Mesendoderm (in vitro differentiated cells): ENCODE measurements at regions not wholly inside any gene's neighbourhood (a gene's known extent, or its start where the extent isn't known, plus 50 kb on each side); places are given as distances from the start of the nearest gene placed in this dataset.
"Not testable (repeated sequence)": the region's sequence is repeated elsewhere in the genome, so short reads cannot be mapped to it uniquely, and the experiment has no call there.

ENCODE experiments used
- DNase-seq: peaks from one replicate; pipeline ENCODE4 v3.0.0; 2013
- H2AK5ac ChIP-seq: 2 replicates; pipeline ENCODE4 v1.6.1; 2013; ENCODE audit warnings: low read length, inconsistent platforms
- H2BK120ac ChIP-seq: 2 replicates; pipeline ENCODE4 v1.6.1; 2013; ENCODE audit warnings: low read depth, mild to moderate bottlenecking, low read length, moderate library complexity, mixed read lengths
- H2BK15ac ChIP-seq: replicated peaks from 2 replicates; pipeline ENCODE4 v1.6.1; 2013; ENCODE audit warnings: low read depth, mild to moderate bottlenecking, moderate library complexity
- H2BK5ac ChIP-seq: 2 replicates; pipeline ENCODE4 v1.6.1; 2013; ENCODE audit warnings: low read length, inconsistent platforms
- H3K18ac ChIP-seq: 2 replicates; pipeline ENCODE4 v1.6.1; 2013; ENCODE audit warnings: mild to moderate bottlenecking, low read length, mixed read lengths
- H3K23ac ChIP-seq: one replicate; pipeline ENCODE4 v1.6.1; 2013; ENCODE audit warnings: low read length
- H3K27ac ChIP-seq: 2 replicates; pipeline ENCODE4 v1.5.1; 2013; ENCODE audit warnings: low read depth, mild to moderate bottlenecking, inconsistent platforms, low read length, moderate library complexity
- H3K27me3 ChIP-seq: 2 replicates; pipeline ENCODE4 v1.6.1; 2013; ENCODE audit warnings: low read length, control low read depth, mild to moderate bottlenecking, inconsistent platforms; ENCODE audit not compliant: insufficient read depth, poor library complexity
- H3K36me3 ChIP-seq: 2 replicates; pipeline ENCODE4 v1.6.1; 2013; ENCODE audit warnings: low read length, inconsistent platforms; ENCODE audit not compliant: control insufficient read depth, insufficient read depth
- H3K4ac ChIP-seq: one replicate; pipeline ENCODE4 v1.6.1; 2013; ENCODE audit warnings: low read depth, mild to moderate bottlenecking, low read length, moderate library complexity
- H3K4me1 ChIP-seq: 2 replicates; pipeline ENCODE4 v1.6.1; 2013; ENCODE audit warnings: low read depth, low read length, inconsistent platforms; ENCODE audit not compliant: control insufficient read depth
- H3K4me2 ChIP-seq: 2 replicates; pipeline ENCODE4 v1.6.1; 2013; ENCODE audit warnings: low read length
- H3K4me3 ChIP-seq: 2 replicates; pipeline ENCODE4 v1.5.1; 2013; ENCODE audit warnings: mild to moderate bottlenecking, low read length
- H3K56ac ChIP-seq: one replicate; pipeline ENCODE4 v1.6.1; 2013; ENCODE audit warnings: low read length
- H3K79me1 ChIP-seq: 2 replicates; pipeline ENCODE4 v1.6.1; 2013; ENCODE audit warnings: low read length, inconsistent platforms
- H3K79me2 ChIP-seq: 2 replicates; pipeline ENCODE4 v1.6.1; 2013; ENCODE audit warnings: mild to moderate bottlenecking, low read length; ENCODE audit not compliant: control insufficient read depth, insufficient read depth
- H3K9ac ChIP-seq: 2 replicates; pipeline ENCODE4 v1.6.1; 2013; ENCODE audit warnings: low read length, inconsistent platforms
- H4K5ac ChIP-seq: one replicate; pipeline ENCODE4 v1.6.1; 2013; ENCODE audit warnings: low read length
- H4K8ac ChIP-seq: one replicate; pipeline ENCODE4 v1.6.1; 2013; ENCODE audit warnings: low read depth, mild to moderate bottlenecking, control low read depth, low read length, moderate library complexity
- WGBS: extraction: QIAGEN DNeasy Blood & Tissue Kit; methylation state at CpG from one replicate; pipeline ENCODE4 v1.1.7; 2013; ENCODE audit warnings: low lambda C conversion rate, missing lambda C conversion rate; ENCODE audit not compliant: insufficient coverage; ENCODE audit errors: extremely low coverage; 5-methylcytosine and 5-hydroxymethylcytosine counted together

DNA sequence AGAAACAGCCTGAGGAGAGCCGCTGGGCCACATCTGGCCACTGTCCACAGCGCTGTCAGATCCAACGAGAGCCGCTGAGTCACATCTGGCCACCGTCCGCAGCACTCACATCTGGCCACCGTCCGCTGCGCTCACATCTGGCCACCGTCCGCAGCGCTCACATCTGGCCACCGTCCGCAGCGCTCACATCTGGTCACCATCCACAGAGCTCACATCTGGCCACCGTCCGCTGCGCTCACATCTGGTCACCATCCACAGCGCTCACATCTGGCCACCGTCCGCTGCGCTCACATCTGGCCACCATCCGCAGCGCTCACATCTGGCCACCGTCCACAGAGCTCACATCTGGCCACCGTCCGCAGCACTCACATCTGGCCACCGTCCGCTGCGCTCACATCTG is 549.3 kb upstream of the B3GAT1 start:
- H4K8ac ChIP-seq, H2BK15ac ChIP-seq, H4K5ac ChIP-seq, H3K4ac ChIP-seq, H3K23ac ChIP-seq, H3K4me1 ChIP-seq, H2AK5ac ChIP-seq, H2BK120ac ChIP-seq, DNase-seq, H3K79me1 ChIP-seq, H3K4me2 ChIP-seq, H3K56ac ChIP-seq, H2BK5ac ChIP-seq, H3K4me3 ChIP-seq, H3K9ac ChIP-seq, H3K36me3 ChIP-seq, H3K79me2 ChIP-seq, H3K18ac ChIP-seq, H3K27me3 ChIP-seq, H3K27ac ChIP-seq: not testable (repeated sequence)
- no CpG with 5 or more reads among the region's 30 CpGs for WGBS

DNA sequence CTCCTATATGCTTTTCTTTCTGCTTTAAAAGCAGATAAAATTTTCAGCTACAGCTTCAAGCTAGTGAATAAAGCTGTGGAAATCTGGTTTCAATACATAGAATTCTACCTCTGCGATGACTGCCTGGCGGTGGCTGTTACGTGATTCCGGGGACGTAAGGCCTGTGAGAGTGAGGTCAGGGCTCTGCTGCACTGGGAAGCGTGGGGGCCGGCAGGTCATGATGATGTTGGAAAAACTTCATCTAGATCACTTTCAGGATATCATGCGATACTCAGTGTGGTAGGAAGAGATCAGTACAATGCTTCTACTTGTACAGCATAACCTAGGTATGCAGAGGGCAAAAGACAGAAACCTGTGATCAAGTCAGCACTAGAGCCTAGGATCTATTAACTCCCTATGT is 546.8 kb upstream of the B3GAT1 start:
- no peak overlapping the region for H3K23ac ChIP-seq
- H3K79me2 ChIP-seq = no peaks in the 10 kb centered on the region
- no CpG with 5 or more reads among the region's 8 CpGs for WGBS
- no peak overlapping the region for H3K9ac ChIP-seq
- H3K27ac ChIP-seq = no peak overlapping the region
- no peak overlapping the region for H3K4me3 ChIP-seq
- no peak overlapping the region for H3K56ac ChIP-seq
- H3K4ac ChIP-seq = no peak overlapping the region
- H3K4me1 ChIP-seq = no peaks in the 10 kb centered on the region
- H3K79me1 ChIP-seq = no peaks in the 10 kb centered on the region
- H3K18ac ChIP-seq = no peak overlapping the region
- H2BK5ac ChIP-seq = no peak overlapping the region
- no peak for DNase-seq
- H3K36me3 ChIP-seq = no peaks in the 10 kb centered on the region
- no peak overlapping the region for H2BK120ac ChIP-seq
- H4K5ac ChIP-seq = no peak overlapping the region
- no peak overlapping the region for H4K8ac ChIP-seq
- H3K4me2 ChIP-seq = no peak overlapping the region
- no peak overlapping the region for H2AK5ac ChIP-seq
- H3K27me3 ChIP-seq = no peaks in the 10 kb centered on the region
- no peak overlapping the region for H2BK15ac ChIP-seq

DNA sequence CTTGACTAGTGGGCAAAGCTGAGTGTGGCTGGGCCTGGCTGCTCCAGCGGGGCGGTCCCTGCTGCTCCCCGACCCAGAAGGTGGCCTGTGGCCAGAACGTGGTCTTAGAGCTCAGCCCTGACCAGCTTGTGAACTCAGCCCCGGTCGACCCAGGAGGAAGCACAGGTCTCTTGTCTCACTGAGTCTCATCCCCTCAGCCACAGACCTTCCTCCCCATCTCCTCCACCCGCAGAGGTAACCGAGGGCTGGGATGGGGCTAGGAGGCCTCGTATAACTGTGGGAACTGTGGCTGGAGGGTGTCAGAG is 546.2 kb upstream of the B3GAT1 start:
- no peaks in the 10 kb centered on the region for H3K36me3 ChIP-seq
- no peak overlapping the region for H3K56ac ChIP-seq
- H2BK15ac ChIP-seq = no peak overlapping the region
- H3K79me1 ChIP-seq = no peaks in the 10 kb centered on the region
- H4K8ac ChIP-seq = no peak overlapping the region
- H3K4ac ChIP-seq = no peak overlapping the region
- no peak overlapping the region for H4K5ac ChIP-seq
- no peak overlapping the region for H2BK120ac ChIP-seq
- no peak overlapping the region for H3K23ac ChIP-seq
- H3K4me2 ChIP-seq = no peak overlapping the region
- H3K79me2 ChIP-seq = no peaks in the 10 kb centered on the region
- no peak overlapping the region for H3K4me3 ChIP-seq
- H3K27me3 ChIP-seq = no peaks in the 10 kb centered on the region
- no peak overlapping the region for H2AK5ac ChIP-seq
- DNase-seq = no peak
- H3K18ac ChIP-seq = no peak overlapping the region
- WGBS = no CpG with 5 or more reads among the region's 9 CpGs
- no peak overlapping the region for H3K27ac ChIP-seq
- no peak overlapping the region for H3K9ac ChIP-seq
- H3K4me1 ChIP-seq = no peaks in the 10 kb centered on the region
- no peak overlapping the region for H2BK5ac ChIP-seq

- Histone ChIP-seq H2BK120ac (no peak overlapping the region), H3K27me3 (no peaks in the 10 kb centered on the region), H3K4ac (no peak overlapping the region), H3K56ac (no peak overlapping the region), H3K27ac (no peak overlapping the region), H4K5ac (no peak overlapping the region), H3K4me1 (no peaks in the 10 kb centered on the region), H3K79me1 (no peaks in the 10 kb centered on the region), H3K18ac (no peak overlapping the region), H2AK5ac (no peak overlapping the region), H2BK15ac (no peak overlapping the region), H3K23ac (no peak overlapping the region), H3K79me2 (no peaks in the 10 kb centered on the region), H3K4me2 (no peak overlapping the region), H3K9ac (no peak overlapping the region), H2BK5ac (no peak overlapping the region), H3K36me3 (no peaks in the 10 kb centered on the region), H3K4me3 (no peak overlapping the region), H4K8ac (no peak overlapping the region)
- no peak for DNase-seq
- no CpG with 5 or more reads among the region's 17 CpGs for WGBS
Measured at GRCh38 chr11:134957540-134958335, 545.7 kb upstream of the B3GAT1 start.

DNA sequence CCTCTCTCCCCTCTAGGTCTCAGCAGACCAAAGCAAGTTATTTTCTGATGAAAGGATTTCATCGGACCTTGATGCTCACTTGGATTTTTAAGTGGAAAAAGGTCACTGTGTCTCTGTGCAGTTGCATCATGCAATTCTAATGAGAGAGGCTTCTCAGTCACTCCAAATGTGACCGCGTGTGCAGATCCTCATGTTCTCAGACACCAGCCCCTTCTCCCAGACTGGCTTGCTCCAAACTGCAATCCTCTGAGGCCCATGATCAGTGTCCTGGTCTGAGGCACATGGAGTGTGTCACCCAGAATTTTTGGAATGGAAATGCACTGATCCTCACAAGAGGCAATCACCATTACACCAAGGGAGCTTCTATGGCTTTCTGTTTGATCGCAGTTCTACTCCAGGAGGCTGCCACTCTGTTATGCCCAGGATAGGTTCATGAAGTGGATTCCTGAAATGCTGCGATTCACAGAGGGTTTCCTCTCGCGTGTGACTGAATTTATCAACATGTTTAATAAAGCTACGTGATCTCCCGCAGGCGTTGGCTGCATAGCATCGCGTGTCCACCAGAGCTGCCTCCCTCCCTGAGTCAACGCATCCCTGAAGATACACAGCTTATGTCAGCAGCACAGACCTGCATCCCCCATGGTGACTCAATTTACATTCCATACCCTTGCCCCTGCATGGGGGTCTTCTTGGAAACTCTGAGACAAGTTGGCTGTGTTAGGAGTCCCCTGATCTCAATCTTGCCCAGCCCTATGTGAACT is 544.6 kb upstream of the B3GAT1 start:
- no peak overlapping the region for H3K23ac ChIP-seq
- no peak overlapping the region for H3K4ac ChIP-seq
- H3K79me1 ChIP-seq = no peaks in the 10 kb centered on the region
- H2BK5ac ChIP-seq = no peak overlapping the region
- no peaks in the 10 kb centered on the region for H3K27me3 ChIP-seq
- no peak overlapping the region for H3K4me2 ChIP-seq
- no peak overlapping the region for H3K4me3 ChIP-seq
- WGBS = no CpG with 5 or more reads among the region's 13 CpGs
- no peak overlapping the region for H3K27ac ChIP-seq
- H3K56ac ChIP-seq = no peak overlapping the region
- no peaks in the 10 kb centered on the region for H3K79me2 ChIP-seq
- no peak overlapping the region for H3K18ac ChIP-seq
- DNase-seq = no peak
- no peaks in the 10 kb centered on the region for H3K36me3 ChIP-seq
- H4K8ac ChIP-seq = no peak overlapping the region
- no peak overlapping the region for H2BK120ac ChIP-seq
- H4K5ac ChIP-seq = no peak overlapping the region
- H2AK5ac ChIP-seq = no peak overlapping the region
- H2BK15ac ChIP-seq = no peak overlapping the region
- no peak overlapping the region for H3K9ac ChIP-seq
- no peaks in the 10 kb centered on the region for H3K4me1 ChIP-seq
